Fibroblast of peridontal ligament (primary cell): ENCODE measurements at regions not wholly inside any gene's neighbourhood (a gene's known extent, or its start where the extent isn't known, plus 50 kb on each side); places are given as distances from the start of the nearest gene placed in this dataset.
"Not testable (repeated sequence)": the region's sequence is repeated elsewhere in the genome, so short reads cannot be mapped to it uniquely, and the experiment has no call there.

ENCODE experiments used
- DNase-seq: peaks from one replicate; pipeline ENCODE4 v3.0.0-alpha.2; 2010; ENCODE audit errors: extremely low read depth

GRCh38 chr1:147348592-147348991, 106.1 kb downstream of the CHD1L start:
- not testable (repeated sequence) for DNase-seq

GRCh38 chr1:147349533-147349932, 107.0 kb downstream of the CHD1L start:
- no peak for DNase-seq

GRCh38 chr1:147351140-147351835, 108.8 kb downstream of the CHD1L start:
- no peak for DNase-seq

- DNase-seq = no peak
Observed at GRCh38 chr1:147377263-147378246, 135.1 kb downstream of the CHD1L start.

- DNase-seq = no peak
Observed at GRCh38 chr1:147379889-147380288, 137.4 kb downstream of the CHD1L start.

GRCh38 chr1:147384804-147385203, 142.3 kb downstream of the CHD1L start:
- DNase-seq = no peak

GRCh38 chr1:147388969-147389368, 146.5 kb downstream of the CHD1L start:
- DNase-seq = no peak

GRCh38 chr1:147389532-147390184, 147.2 kb downstream of the CHD1L start:
- DNase-seq = peak; percentile 71

GRCh38 chr1:147390185-147390542, 147.7 kb downstream of the CHD1L start:
- DNase-seq = no peak

- no peak for DNase-seq
Observed at GRCh38 chr1:147391114-147391513, 148.6 kb downstream of the CHD1L start.

- not testable (repeated sequence) for DNase-seq
Observed at GRCh38 chr1:147402326-147403045, 138.8 kb upstream of the BCL9 start.

GRCh38 chr1:147404344-147404743, 137.0 kb upstream of the BCL9 start:
- DNase-seq = not testable (repeated sequence)

GRCh38 chr1:147409886-147410285, 131.4 kb upstream of the BCL9 start:
- no peak for DNase-seq

GRCh38 chr1:147413110-147413605, 128.1 kb upstream of the BCL9 start:
- no peak for DNase-seq

- DNase-seq = no peak
Observed at GRCh38 chr1:147414505-147415163, 126.7 kb upstream of the BCL9 start.

- DNase-seq = no peak
Observed at GRCh38 chr1:147417024-147417423, 124.3 kb upstream of the BCL9 start.

- DNase-seq = not testable (repeated sequence)
Observed at GRCh38 chr1:147423100-147423827, 118.0 kb upstream of the BCL9 start.

- no peak for DNase-seq
Observed at GRCh38 chr1:147434921-147435320, 106.4 kb upstream of the BCL9 start.

- DNase-seq = no peak
Observed at GRCh38 chr1:147444381-147444780, 96.9 kb upstream of the BCL9 start.

- no peak for DNase-seq
Observed at GRCh38 chr1:147451628-147452027, 89.7 kb upstream of the BCL9 start.
